K562 (cell line): ENCODE measurements at regions not wholly inside any gene's neighbourhood (a gene's known extent, or its start where the extent isn't known, plus 50 kb on each side); places are given as distances from the start of the nearest gene placed in this dataset.

ENCODE experiments used
- ATAC-seq: fragments of 200-7000 bp; cut with Tn5 transposase; 3 replicates; pipeline ENCODE4 v1.9.1; 2020; ENCODE audit warnings: moderate library complexity
- BruUV-seq: library from RNA; stranded (reverse); fragments of 400-500 nt; replicated peaks from 2 replicates; lab custom pipeline; 2021; lab: Mats Ljungman, UMichigan
- CTCF ChIA-PET: fragments of 300-600 bp; formaldehyde crosslinking; extraction: SDS; loops from one replicate; lab custom pipeline; 2021; ENCODE audit warnings: low intra/inter-chr PET ratio; lab: Yijun Ruan, JAX
- POLR2A ChIA-PET: fragments of 300-600, 350-650 bp; sonication (Branson Sonifier 250); formaldehyde crosslinking; extraction: SDS; loops from one replicate; lab custom pipeline; 2021; ENCODE audit warnings: antibody characterized with exemption, inconsistent platforms; lab: Yijun Ruan, JAX
- DNase-seq, 4 experiments: peaks; one replicate each; pipeline versions ENCODE4 v3.0.0 to v3.0.0-alpha.2; 2011 to 2018; ENCODE audit warnings: low spot score in 3 of 4, mixed read lengths in 3 of 4; ENCODE audit errors: extremely low read depth in 1 of 4
- FAIRE-seq: peaks from 2 replicates; lab custom pipeline; 2011; peaks lifted over from hg19 to GRCh38; lab: Jason Lieb, UNC
- H2AFZ ChIP-seq: 2 replicates; pipeline ENCODE4 v1.6.0; 2011; ENCODE audit warnings: low read depth, low read length, control low read depth, inconsistent platforms
- H3K27ac ChIP-seq: fragments of 200-600 bp; 3 replicates; pipeline ENCODE4 v1.8.0; 2011; ENCODE audit warnings: low read depth, mild to moderate bottlenecking, control low read depth, inconsistent platforms, low read length, moderate library complexity, mixed read lengths; ENCODE audit errors: extremely low read depth
- H3K27me3 ChIP-seq, 2 experiments: fragments of 300-600 bp in 1 of 2; 2 replicates in 1 of 2; 3 replicates in 1 of 2; pipeline versions ENCODE4 v1.6.0 to v1.8.0; 2011; ENCODE audit warnings: inconsistent platforms in 2 of 2, low read length in 2 of 2, mild to moderate bottlenecking in 1 of 2, mixed read lengths in 1 of 2, moderate library complexity in 1 of 2; ENCODE audit not compliant: control insufficient read depth in 2 of 2, insufficient read depth in 2 of 2
- H3K36me3 ChIP-seq: fragments of 300-600 bp; 3 replicates; pipeline ENCODE4 v1.8.0; 2011; ENCODE audit warnings: mild to moderate bottlenecking, low read length, inconsistent platforms; ENCODE audit not compliant: control insufficient read depth, insufficient read depth
- H3K4me1 ChIP-seq, 2 experiments: fragments of 200-600 bp in 1 of 2; replicated peaks in 1 of 2; 2 replicates in 1 of 2; 3 replicates in 1 of 2; pipeline versions ENCODE4 v1.5.1 to v1.8.0; 2011; ENCODE audit warnings: inconsistent platforms in 2 of 2, low read length in 2 of 2, mild to moderate bottlenecking in 1 of 2, mixed read lengths in 1 of 2, moderate library complexity in 1 of 2; ENCODE audit not compliant: control insufficient read depth in 2 of 2, insufficient read depth in 2 of 2
- H3K4me2 ChIP-seq: 2 replicates; pipeline ENCODE4 v1.6.1; 2011; ENCODE audit warnings: low read length, control low read depth, inconsistent platforms, mixed read lengths; ENCODE audit not compliant: insufficient read depth
- H3K4me3 ChIP-seq: fragments of 200-600 bp; sonication (generic), shearing (Covaris generic); 2 replicates; pipeline ENCODE4 v1.5.1; 2016; ENCODE audit warnings: control low read depth, inconsistent platforms
- H3K79me2 ChIP-seq: fragments of 200-600 bp; 3 replicates; pipeline ENCODE4 v1.8.0; 2011; ENCODE audit warnings: low read length, inconsistent platforms; ENCODE audit not compliant: control insufficient read depth, insufficient read depth
- H3K9ac ChIP-seq, 2 experiments: 2 replicates each; pipeline versions ENCODE4 v1.6.0 to v1.6.1; 2011; ENCODE audit warnings: low read depth in 2 of 2, low read length in 2 of 2, control low read depth in 1 of 2, inconsistent platforms in 1 of 2, mild to moderate bottlenecking in 1 of 2, mixed read lengths in 1 of 2; ENCODE audit not compliant: insufficient read depth in 1 of 2
- H3K9me1 ChIP-seq: one replicate; pipeline ENCODE4 v1.6.0; 2011; ENCODE audit warnings: inconsistent platforms, mild to moderate bottlenecking, low read length, moderate library complexity; ENCODE audit not compliant: control insufficient read depth, insufficient read depth
- H3K9me3 ChIP-seq: replicated peaks from 2 replicates; pipeline ENCODE4 v1.5.1; 2011; ENCODE audit warnings: low read depth, low read length, inconsistent platforms; ENCODE audit not compliant: control insufficient read depth, insufficient read depth
- H4K20me1 ChIP-seq: replicated peaks from 2 replicates; pipeline ENCODE4 v1.6.1; 2011; ENCODE audit warnings: low read length, inconsistent platforms, mixed read lengths; ENCODE audit not compliant: control insufficient read depth, insufficient read depth
- BCLAF1 ChIP-seq, 2 experiments: fragments of 450-650 bp in 1 of 2; IDR thresholded peaks; 2 replicates each; pipeline ENCODE4 v1.6.1; 2011 to 2017; ENCODE audit warnings: low read depth in 2 of 2, antibody characterized with exemption in 1 of 2, borderline replicate concordance in 1 of 2, low read length in 1 of 2, mild to moderate bottlenecking in 1 of 2, mixed read lengths in 1 of 2; ENCODE audit not compliant: control insufficient read depth in 1 of 2
- TAF1 ChIP-seq: IDR thresholded peaks from 2 replicates; pipeline ENCODE4 v1.6.1; 2011; ENCODE audit warnings: mild to moderate bottlenecking, low read length, moderate library complexity; ENCODE audit not compliant: insufficient read depth, control insufficient read depth, severe bottlenecking; ENCODE audit errors: extremely low read depth
- WGBS: fragments of 100-300 bp; shearing (Covaris generic); methylation state at CpG from one replicate; pipeline ENCODE4 v1.1.6; 2016; ENCODE audit warnings: low coverage, mixed read lengths; ENCODE audit not compliant: insufficient coverage; ENCODE audit errors: missing lambda C conversion rate; 5-methylcytosine and 5-hydroxymethylcytosine counted together
- in situ Hi-C: fragments of 300-500 bp; cut with MboI; formaldehyde crosslinking; loops from 4 replicates; pipeline ENCODE4 v1.15.0; 2018; ENCODE audit warnings: inconsistent platforms, mixed read lengths
- intact Hi-C: fragments of 100-400 bp; cut with micrococcal nuclease; formaldehyde crosslinking; loops from 2 replicates; pipeline ENCODE4 v1.14.2; 2022
- TF ChIP-seq, protein P1 (sequence below), 3 experiments: fragments of 200-800 bp in 1 of 3; fragments of 250-450 bp in 1 of 3; fragments of 450-650 bp in 1 of 3; sonication (Bioruptor Pico) in 1 of 3; sonication (Bioruptor generic) in 1 of 3; formaldehyde crosslinking in 1 of 3; IDR thresholded peaks; 2 replicates each; pipeline versions ENCODE4 v1.6.1 to v1.8.0; 2016 to 2022; ENCODE audit warnings: mild to moderate bottlenecking in 2 of 3, missing genetic modification characterization in 2 of 3, missing compliant biosample characterization in 1 of 3, moderate library complexity in 1 of 3
- TF ChIP-seq, protein P2 (sequence below): fragments of 250-450 bp; sonication (Bioruptor Pico); IDR thresholded peaks from 2 replicates; pipeline ENCODE4 v1.4.0; 2020

GRCh38 chr10:105615715-105616365, 974.8 kb downstream of the SORCS3 start:
- BruUV-seq: no TSS peak
- Histone ChIP-seq H3K79me2 (no peaks in the 10 kb centered on the region), H3K9me1 (no peaks in the 10 kb centered on the region), H3K4me1 (no peaks in the 10 kb centered on the region), H3K4me3 (no peak overlapping the region), H3K4me2 (no peak overlapping the region), H3K9ac (no peak overlapping the region), H4K20me1 (no peaks in the 10 kb centered on the region), H3K9me3 (no peaks in the 10 kb centered on the region), H3K27me3 (no peaks in the 10 kb centered on the region), H3K27ac (no peak overlapping the region), H2AFZ (no peak overlapping the region), H3K36me3 (no peaks in the 10 kb centered on the region)
- in situ Hi-C loops (no loop called here), intact Hi-C loops (no loop called here)
- no peak for FAIRE-seq
- CTCF ChIA-PET: no interaction called here
- DNase-seq: no peak
- no peak for TF ChIP-seq TAF1
- TF ChIP-seq, protein P1, sequence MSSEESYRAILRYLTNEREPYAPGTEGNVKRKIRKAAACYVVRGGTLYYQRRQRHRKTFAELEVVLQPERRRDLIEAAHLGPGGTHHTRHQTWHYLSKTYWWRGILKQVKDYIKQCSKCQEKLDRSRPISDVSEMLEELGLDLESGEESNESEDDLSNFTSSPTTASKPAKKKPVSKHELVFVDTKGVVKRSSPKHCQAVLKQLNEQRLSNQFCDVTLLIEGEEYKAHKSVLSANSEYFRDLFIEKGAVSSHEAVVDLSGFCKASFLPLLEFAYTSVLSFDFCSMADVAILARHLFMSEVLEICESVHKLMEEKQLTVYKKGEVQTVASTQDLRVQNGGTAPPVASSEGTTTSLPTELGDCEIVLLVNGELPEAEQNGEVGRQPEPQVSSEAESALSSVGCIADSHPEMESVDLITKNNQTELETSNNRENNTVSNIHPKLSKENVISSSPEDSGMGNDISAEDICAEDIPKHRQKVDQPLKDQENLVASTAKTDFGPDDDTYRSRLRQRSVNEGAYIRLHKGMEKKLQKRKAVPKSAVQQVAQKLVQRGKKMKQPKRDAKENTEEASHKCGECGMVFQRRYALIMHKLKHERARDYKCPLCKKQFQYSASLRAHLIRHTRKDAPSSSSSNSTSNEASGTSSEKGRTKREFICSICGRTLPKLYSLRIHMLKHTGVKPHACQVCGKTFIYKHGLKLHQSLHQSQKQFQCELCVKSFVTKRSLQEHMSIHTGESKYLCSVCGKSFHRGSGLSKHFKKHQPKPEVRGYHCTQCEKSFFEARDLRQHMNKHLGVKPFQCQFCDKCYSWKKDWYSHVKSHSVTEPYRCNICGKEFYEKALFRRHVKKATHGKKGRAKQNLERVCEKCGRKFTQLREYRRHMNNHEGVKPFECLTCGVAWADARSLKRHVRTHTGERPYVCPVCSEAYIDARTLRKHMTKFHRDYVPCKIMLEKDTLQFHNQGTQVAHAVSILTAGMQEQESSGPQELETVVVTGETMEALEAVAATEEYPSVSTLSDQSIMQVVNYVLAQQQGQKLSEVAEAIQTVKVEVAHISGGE (CRISPR knock-in tag; IDR thresholded peaks at IDR 0.05): no peak
- no peak for TF ChIP-seq BCLAF1 (IDR thresholded peaks at IDR 0.05; ENCODE audit: borderline replicate concordance in 1 of 2, control insufficient read depth in 1 of 2, low read depth in 2 of 2, low read length in 1 of 2)
- TF ChIP-seq, protein P2, sequence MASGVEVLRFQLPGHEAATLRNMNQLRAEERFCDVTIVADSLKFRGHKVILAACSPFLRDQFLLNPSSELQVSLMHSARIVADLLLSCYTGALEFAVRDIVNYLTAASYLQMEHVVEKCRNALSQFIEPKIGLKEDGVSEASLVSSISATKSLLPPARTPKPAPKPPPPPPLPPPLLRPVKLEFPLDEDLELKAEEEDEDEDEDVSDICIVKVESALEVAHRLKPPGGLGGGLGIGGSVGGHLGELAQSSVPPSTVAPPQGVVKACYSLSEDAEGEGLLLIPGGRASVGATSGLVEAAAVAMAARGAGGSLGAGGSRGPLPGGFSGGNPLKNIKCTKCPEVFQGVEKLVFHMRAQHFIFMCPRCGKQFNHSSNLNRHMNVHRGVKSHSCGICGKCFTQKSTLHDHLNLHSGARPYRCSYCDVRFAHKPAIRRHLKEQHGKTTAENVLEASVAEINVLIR (CRISPR knock-in tag): no peak
- ATAC-seq: no peak
- POLR2A ChIA-PET: no interaction called here
- 4% methylated on average over 4 of the region's 4 CpGs for WGBS
